AG09309 (cell line): ENCODE measurements at regions not wholly inside any gene's neighbourhood (a gene's known extent, or its start where the extent isn't known, plus 50 kb on each side); places are given as distances from the start of the nearest gene placed in this dataset.

ENCODE experiments used
- DNase-seq: peaks from one replicate; pipeline ENCODE4 v3.0.0-alpha.2; 2010; ENCODE audit warnings: low read depth
- H3K4me3 ChIP-seq: 2 replicates; pipeline ENCODE4 v1.5.1; 2011; ENCODE audit warnings: mild to moderate bottlenecking, low read depth, low read length, moderate library complexity; ENCODE audit not compliant: control insufficient read depth
- CTCF ChIP-seq: IDR thresholded peaks from 2 replicates; pipeline ENCODE4 v1.5.1; 2011; ENCODE audit warnings: mild to moderate bottlenecking, low read depth, low read length, inconsistent platforms; ENCODE audit not compliant: insufficient read depth, control insufficient read depth; ENCODE audit errors: missing control alignments

GRCh38 chr4:137994853-137995252, 247.3 kb downstream of the SLC7A11 start:
- no peak for TF ChIP-seq CTCF
- peak; percentile 45 for DNase-seq
- no peak overlapping the region for H3K4me3 ChIP-seq

DNA sequence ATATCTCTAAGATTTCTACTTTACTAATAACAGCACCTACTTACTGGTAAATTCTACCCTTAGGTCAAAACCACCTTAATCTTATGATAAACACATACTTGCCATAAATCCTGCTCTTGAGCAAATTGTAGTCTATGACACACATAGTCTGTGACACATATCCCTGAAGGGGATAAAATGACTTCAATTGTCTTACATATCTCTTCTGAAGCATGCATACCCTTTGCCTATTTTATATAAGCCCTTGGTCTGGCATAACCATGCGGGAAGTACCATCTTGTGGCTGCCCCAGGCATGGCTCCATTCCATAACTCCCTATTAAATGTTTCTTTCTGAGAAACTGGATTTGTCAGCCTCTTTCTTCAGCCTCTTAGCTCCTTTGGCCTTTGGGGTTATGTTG, 248.9 kb downstream of the SLC7A11 start:
- H3K4me3 ChIP-seq: no peak overlapping the region
- no peak for TF ChIP-seq CTCF
- DNase-seq: no peak

DNA sequence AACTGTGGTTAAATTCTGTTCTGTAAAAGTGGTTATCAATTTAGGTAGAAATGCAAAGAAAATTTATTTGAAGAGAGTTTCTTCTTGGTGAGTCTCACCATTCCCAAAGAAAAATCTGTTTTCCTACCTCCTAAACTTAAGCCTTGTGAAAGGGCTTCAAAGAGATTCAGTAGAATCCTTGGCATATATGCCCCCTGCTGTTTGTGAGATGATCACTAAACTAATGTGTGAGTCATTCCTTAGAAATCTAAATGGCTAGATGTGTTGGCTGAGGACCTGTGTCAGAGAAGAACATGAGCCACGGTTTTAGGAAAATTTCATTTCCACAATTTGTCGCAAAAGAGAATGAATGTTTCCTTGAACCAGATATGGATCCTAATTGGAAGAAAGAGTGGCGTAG, 260.9 kb downstream of the SLC7A11 start:
- peak; percentile 16 for TF ChIP-seq CTCF
- H3K4me3 ChIP-seq: no peak overlapping the region
- no peak for DNase-seq

DNA sequence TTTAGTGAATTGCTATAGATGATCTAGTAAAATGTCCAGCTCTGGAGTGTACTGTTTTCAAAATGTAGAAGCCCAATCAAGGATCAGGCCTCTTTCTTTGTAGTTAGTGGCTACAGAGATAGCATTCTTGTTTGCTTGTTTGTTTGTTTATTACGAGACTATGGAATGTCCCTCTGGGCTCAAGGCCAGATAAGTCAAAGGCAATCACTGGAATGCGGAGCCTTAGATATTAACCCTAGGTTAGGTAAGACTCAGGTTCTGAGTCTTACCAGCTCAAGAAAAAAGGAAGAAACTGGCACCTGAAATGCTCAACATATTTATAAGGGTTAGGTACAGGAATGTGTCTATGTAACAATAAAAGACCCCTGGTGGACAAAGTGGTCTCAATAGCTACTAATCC, 261.5 kb downstream of the SLC7A11 start:
- no peak for TF ChIP-seq CTCF
- H3K4me3 ChIP-seq: no peak overlapping the region
- DNase-seq: no peak

DNA sequence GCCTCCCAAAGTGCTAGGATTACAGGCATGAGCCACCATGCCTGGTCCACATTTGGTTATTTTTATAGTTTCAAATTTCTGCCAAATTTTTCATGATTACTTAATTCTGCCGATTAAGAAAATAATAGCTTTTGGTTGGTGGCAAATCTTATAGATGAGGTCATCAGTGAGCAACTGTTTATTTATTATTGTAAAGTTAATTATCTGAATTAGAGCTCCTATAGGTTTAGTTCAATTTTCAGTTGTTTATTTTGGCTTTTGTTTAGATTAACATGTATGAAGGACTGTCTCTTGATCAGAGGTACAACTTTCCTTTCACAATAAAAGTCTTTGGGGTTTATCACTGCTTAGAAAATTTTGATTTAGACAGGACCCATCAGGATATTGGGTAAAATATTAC, 262.2 kb downstream of the SLC7A11 start:
- DNase-seq: no peak
- no peak for TF ChIP-seq CTCF
- no peak overlapping the region for H3K4me3 ChIP-seq

DNA sequence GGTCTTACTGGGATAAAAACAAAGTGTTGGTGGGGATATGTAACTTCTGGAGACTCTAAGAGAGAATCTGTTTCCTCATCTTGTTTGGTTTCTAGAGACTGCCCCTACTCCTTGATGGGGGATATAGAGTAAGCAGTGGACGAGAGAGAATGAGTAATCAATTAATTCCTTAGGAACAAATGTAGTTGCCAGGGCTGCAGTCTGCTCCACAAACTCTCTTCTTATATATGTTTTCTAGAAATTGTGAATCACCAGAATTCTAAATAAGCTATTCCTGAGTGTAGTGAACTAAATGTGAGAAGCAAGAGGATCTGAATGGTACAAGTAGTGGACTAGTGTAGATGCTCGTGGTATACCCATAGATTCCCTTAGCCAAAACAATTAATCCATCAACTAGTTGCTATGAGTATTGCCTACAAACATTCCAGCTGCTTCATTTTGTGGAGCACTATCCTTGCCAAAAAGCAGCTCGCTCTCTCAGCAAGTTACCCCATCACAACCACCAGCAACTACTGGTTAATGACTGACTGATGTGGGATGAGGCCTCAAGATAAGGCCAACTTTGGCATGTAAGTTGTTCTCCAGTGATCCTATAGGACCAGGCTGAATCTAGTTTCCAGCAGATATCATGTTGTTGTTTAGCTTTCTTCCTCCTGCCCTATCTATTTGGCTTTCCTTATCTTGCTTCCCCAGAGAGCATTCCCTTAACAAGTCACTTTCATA, 273.0 kb downstream of the SLC7A11 start:
- peak; percentile 46 for DNase-seq
- no peak for TF ChIP-seq CTCF

DNA sequence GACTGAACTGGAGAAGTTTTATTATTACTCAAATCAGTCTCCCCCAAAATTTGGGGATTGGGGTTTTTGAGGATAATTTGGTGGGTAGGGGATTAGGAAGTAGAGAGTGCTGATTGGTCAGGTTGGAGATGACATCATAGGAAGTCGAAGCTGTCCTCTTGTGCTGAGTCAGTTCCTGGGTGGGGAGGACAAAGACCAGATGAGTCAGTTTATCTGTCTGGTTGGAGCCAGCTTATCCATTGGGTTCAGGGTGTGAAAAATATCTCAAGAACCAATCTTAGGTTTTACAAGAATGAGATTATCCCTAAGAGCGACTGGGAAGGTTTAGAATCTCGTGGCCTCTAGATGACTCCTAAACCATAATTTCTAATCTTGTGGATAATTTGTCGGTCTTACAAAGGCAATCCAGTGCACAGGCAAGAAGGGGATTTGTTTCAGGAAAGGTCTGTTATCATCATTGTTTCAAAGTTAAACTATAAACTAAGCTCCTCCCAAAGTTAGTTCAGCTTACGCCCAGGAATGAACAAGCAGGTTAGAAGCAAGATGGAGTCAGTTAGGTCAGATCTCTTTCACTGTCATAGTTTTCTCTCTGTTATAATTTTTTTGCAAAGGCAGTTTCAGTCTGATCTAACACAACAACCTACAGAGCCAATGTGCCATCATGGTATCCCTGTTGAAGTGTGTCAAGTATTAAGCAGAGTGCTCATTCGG, 274.5 kb downstream of the SLC7A11 start:
- no peak for DNase-seq
- TF ChIP-seq CTCF: no peak
- no peak overlapping the region for H3K4me3 ChIP-seq

More for the DNA sequence above, 273.0 kb downstream of the SLC7A11 start:
- no peak overlapping the region for H3K4me3 ChIP-seq
